HFF-Myc (cell line): ENCODE measurements at regions not wholly inside any gene's neighbourhood (a gene's known extent, or its start where the extent isn't known, plus 50 kb on each side); places are given as distances from the start of the nearest gene placed in this dataset.

Experiments
- DNase-seq: peaks from one replicate; pipeline ENCODE4 v3.0.0-alpha.2; 2011; ENCODE audit warnings: low read depth; ENCODE audit errors: extremely low read depth
- H3K4me3 ChIP-seq: replicated peaks from 2 replicates; pipeline ENCODE4 v1.5.1; 2011; ENCODE audit warnings: low read depth, mild to moderate bottlenecking, control low read depth, low read length
- CTCF ChIP-seq: IDR thresholded peaks from 2 replicates; pipeline ENCODE4 v1.5.1; 2012; ENCODE audit warnings: mild to moderate bottlenecking, low read depth, low read length, control low read depth; ENCODE audit errors: missing control alignments

- no peak for TF ChIP-seq CTCF
- H3K4me3 ChIP-seq, result no peak overlapping the region
- DNase-seq, result peak; percentile 30
Measured at GRCh38 chr12:65593239-65593701, 231.0 kb upstream of the HMGA2 start.

- no peak overlapping the region for H3K4me3 ChIP-seq
- no peak for TF ChIP-seq CTCF
- no peak for DNase-seq
Measured at GRCh38 chr12:65594409-65594808, 229.9 kb upstream of the HMGA2 start.

- H3K4me3 ChIP-seq, result no peak overlapping the region
- DNase-seq, result no peak
- no peak for TF ChIP-seq CTCF
Measured at GRCh38 chr12:65595016-65595560, 229.2 kb upstream of the HMGA2 start.

- H3K4me3 ChIP-seq, result no peak overlapping the region
- no peak for DNase-seq
- no peak for TF ChIP-seq CTCF
Measured at GRCh38 chr12:65596514-65597091, 227.7 kb upstream of the HMGA2 start.

- no peak for TF ChIP-seq CTCF
- no peak overlapping the region for H3K4me3 ChIP-seq
- no peak for DNase-seq
Measured at GRCh38 chr12:65597527-65597926, 226.8 kb upstream of the HMGA2 start.

GRCh38 chr12:65598688-65599087, 225.6 kb upstream of the HMGA2 start:
- no peak for DNase-seq
- H3K4me3 ChIP-seq, result no peak overlapping the region
- TF ChIP-seq CTCF, result no peak

- TF ChIP-seq CTCF, result no peak
- no peak for DNase-seq
- H3K4me3 ChIP-seq, result no peak overlapping the region
Measured at GRCh38 chr12:65602253-65602609, 222.1 kb upstream of the HMGA2 start.
